ENCODE measurements at regions not wholly inside any gene's neighbourhood (a gene's known extent, or its start where the extent isn't known, plus 50 kb on each side); places are given as distances from the start of the nearest gene placed in this dataset.

DNA sequence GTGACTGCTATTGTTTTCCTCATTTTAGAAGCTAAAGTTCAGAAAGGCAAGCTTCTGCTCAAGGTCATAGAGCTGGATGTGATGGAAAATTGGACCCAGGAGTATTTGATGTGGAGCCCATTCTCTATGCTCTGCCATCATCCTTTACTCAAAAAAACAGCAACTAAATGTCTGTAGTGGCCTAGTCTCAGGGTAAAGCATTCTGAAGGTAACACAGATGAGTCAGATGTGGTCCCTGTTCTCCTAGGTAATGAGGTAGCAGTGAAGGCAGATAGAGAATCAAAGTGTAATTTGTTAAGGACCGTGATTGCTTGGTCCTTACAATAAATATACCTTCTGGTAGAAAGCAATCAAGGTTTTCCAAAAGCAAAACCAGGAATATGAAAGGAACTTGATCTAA is 84.4 kb upstream of the SPON1 start:
- Mint-ChIP-seq H3K4me3 (no peak overlapping the region), H3K4me1 (peaks cover 32% of the 10 kb centered on the region), H3K9me3 (no peaks in the 10 kb centered on the region), H3K27me3 (ENCODE audit: insufficient read depth, low read depth) (peaks cover 7% of the 10 kb centered on the region), H3K36me3 (no peaks in the 10 kb centered on the region), H3K27ac (no peak overlapping the region)
- no peak for DNase-seq (ENCODE audit: low spot score)
- H3K27ac ChIP-seq, result no peak overlapping the region
- peaks cover 8% of the 10 kb centered on the region for H3K4me1 ChIP-seq
- no peak overlapping the region for H3K4me2 ChIP-seq
- peaks cover 4% of the 10 kb centered on the region for H3F3A ChIP-seq (ENCODE audit: low read depth)
- H4K20me1 ChIP-seq (ENCODE audit: low read depth), result no peaks in the 10 kb centered on the region
- no peak overlapping the region for H3K9ac ChIP-seq
- H3K79me2 ChIP-seq (ENCODE audit: low read depth), result no peaks in the 10 kb centered on the region
- H3K4me3 ChIP-seq, result no peak overlapping the region
- TF ChIP-seq CTCF (IDR thresholded peaks at IDR 0.05), result no peak
- TF ChIP-seq EZH2 (IDR thresholded peaks at IDR 0.05), result no peak
- TF ChIP-seq EZH2phosphoT487 (IDR thresholded peaks at IDR 0.05), result no peak
- H3K27me3 ChIP-seq, result no peaks in the 10 kb centered on the region
- no peaks in the 10 kb centered on the region for H3K36me3 ChIP-seq
- H3K9me3 ChIP-seq (ENCODE audit: low read depth), result no peaks in the 10 kb centered on the region
- H2AFZ ChIP-seq (replicated peaks), result no peak overlapping the region

- TF ChIP-seq EZH2phosphoT487 (IDR thresholded peaks at IDR 0.05) (no peak), CTCF (IDR thresholded peaks at IDR 0.05) (no peak), EZH2 (IDR thresholded peaks at IDR 0.05) (no peak)
- Histone ChIP-seq H3K4me1 (no peaks in the 10 kb centered on the region), H3K27me3 (no peaks in the 10 kb centered on the region), H3K9ac (no peak overlapping the region), H4K20me1 (ENCODE audit: low read depth) (no peaks in the 10 kb centered on the region), H3F3A (ENCODE audit: low read depth) (no peaks in the 10 kb centered on the region), H3K4me2 (no peak overlapping the region), H3K36me3 (no peaks in the 10 kb centered on the region), H3K9me3 (ENCODE audit: low read depth) (no peaks in the 10 kb centered on the region), H3K79me2 (ENCODE audit: low read depth) (no peaks in the 10 kb centered on the region), H3K27ac (no peak overlapping the region), H3K4me3 (no peak overlapping the region), H2AFZ (replicated peaks) (no peak overlapping the region)
- H3K9me3 Mint-ChIP-seq, result no peaks in the 10 kb centered on the region
- peaks cover 7% of the 10 kb centered on the region for H3K27me3 Mint-ChIP-seq (ENCODE audit: insufficient read depth, low read depth)
- no peak overlapping the region for H3K27ac Mint-ChIP-seq
- peak overlapping the region; percentile 3 for H3K4me3 Mint-ChIP-seq
- DNase-seq (ENCODE audit: low spot score), result no peak
- no peaks in the 10 kb centered on the region for H3K36me3 Mint-ChIP-seq
- peaks cover 22% of the 10 kb centered on the region for H3K4me1 Mint-ChIP-seq
These were observed 81.9 kb upstream of the SPON1 start for GRCh38 chr11:13880634-13881033.

DNA sequence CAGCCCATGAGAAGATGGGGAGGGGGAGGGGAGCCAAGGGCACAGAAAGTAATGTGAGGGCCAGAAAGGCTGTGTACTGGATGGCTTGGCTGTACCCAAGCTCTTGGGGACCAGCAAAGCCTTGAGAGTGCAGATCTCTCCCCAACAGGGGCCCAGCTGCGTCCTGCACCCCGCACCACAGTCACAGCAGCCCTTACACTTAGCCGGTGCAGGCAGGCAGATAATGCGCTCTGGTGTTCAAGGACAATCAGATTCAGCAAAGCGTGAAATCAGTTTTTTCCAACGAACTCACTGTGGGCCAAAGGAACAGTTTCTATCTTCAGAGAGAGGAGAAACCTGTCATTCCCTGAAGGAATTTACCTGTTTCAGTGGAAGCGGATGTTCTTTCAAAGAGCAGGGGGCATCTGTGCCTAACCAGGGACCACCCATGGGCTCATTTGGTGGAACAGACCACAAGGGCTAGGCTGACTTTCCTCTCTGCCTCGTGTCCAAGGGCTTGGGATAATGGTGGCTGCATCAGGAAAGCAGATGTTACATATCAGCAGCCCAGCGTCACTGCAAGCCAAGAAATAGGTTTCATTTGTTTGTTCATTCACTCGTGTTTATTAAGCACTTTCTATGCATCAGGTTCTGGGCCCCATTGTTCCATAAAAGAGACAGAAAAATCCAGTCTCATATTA is 81.2 kb upstream of the SPON1 start:
- H3K27ac ChIP-seq, result no peak overlapping the region
- H3F3A ChIP-seq (ENCODE audit: low read depth), result no peaks in the 10 kb centered on the region
- H3K27me3 Mint-ChIP-seq (ENCODE audit: insufficient read depth, low read depth), result peaks cover 7% of the 10 kb centered on the region
- DNase-seq (ENCODE audit: low spot score), result no peak
- H3K4me3 Mint-ChIP-seq, result no peak overlapping the region
- no peaks in the 10 kb centered on the region for H3K36me3 ChIP-seq
- no peaks in the 10 kb centered on the region for H3K4me1 ChIP-seq
- no peak overlapping the region for H3K4me3 ChIP-seq
- TF ChIP-seq EZH2phosphoT487 (IDR thresholded peaks at IDR 0.05) (no peak), CTCF (IDR thresholded peaks at IDR 0.05) (no peak), EZH2 (IDR thresholded peaks at IDR 0.05) (no peak)
- no peaks in the 10 kb centered on the region for H3K9me3 Mint-ChIP-seq
- no peaks in the 10 kb centered on the region for H3K9me3 ChIP-seq (ENCODE audit: low read depth)
- H2AFZ ChIP-seq (replicated peaks), result no peak overlapping the region
- no peaks in the 10 kb centered on the region for H3K27me3 ChIP-seq
- H3K4me2 ChIP-seq, result no peak overlapping the region
- no peaks in the 10 kb centered on the region for H3K36me3 Mint-ChIP-seq
- H3K79me2 ChIP-seq (ENCODE audit: low read depth), result no peaks in the 10 kb centered on the region
- H3K27ac Mint-ChIP-seq, result no peak overlapping the region
- H3K9ac ChIP-seq, result no peak overlapping the region
- H3K4me1 Mint-ChIP-seq, result peaks cover 22% of the 10 kb centered on the region
- no peaks in the 10 kb centered on the region for H4K20me1 ChIP-seq (ENCODE audit: low read depth)
